Lung (tissue), 11 donors: ENCODE measurements at regions not wholly inside any gene's neighbourhood (a gene's known extent, or its start where the extent isn't known, plus 50 kb on each side); places are given as distances from the start of the nearest gene placed in this dataset.

Source experiments
- ATAC-seq: fragments of 200-7000 bp; cut with Tn5 transposase; one replicate; pipeline ENCODE4 v1.9.1; 2020; ENCODE audit warnings: moderate number of reproducible peaks; ENCODE audit not compliant: insufficient read depth, low FRiP score
- DNase-seq, 3 donors: peaks; one replicate each; pipeline ENCODE4 v3.0.0-alpha.2; 2013 to 2017
- H3K27ac ChIP-seq, 2 donors: one replicate each; pipeline ENCODE4 v1.5.1; 2013; ENCODE audit warnings: mild to moderate bottlenecking in 2 of 2, moderate library complexity in 2 of 2, control low read depth in 1 of 2, inconsistent platforms in 1 of 2, low read depth in 1 of 2, low read length in 1 of 2
- H3K27me3 ChIP-seq, 3 donors: one replicate each; pipeline ENCODE4 v1.5.1; 2013; ENCODE audit warnings: low read length in 2 of 3; ENCODE audit not compliant: control insufficient read depth in 3 of 3, insufficient read depth in 3 of 3
- H3K36me3 ChIP-seq, 4 donors: one replicate each; pipeline ENCODE4 v1.5.1; 2013; ENCODE audit warnings: low read length in 4 of 4, mild to moderate bottlenecking in 1 of 4, moderate library complexity in 1 of 4; ENCODE audit not compliant: control insufficient read depth in 4 of 4, insufficient read depth in 4 of 4
- H3K4me1 ChIP-seq, 5 donors: one replicate each; pipeline ENCODE4 v1.5.1; 2013; ENCODE audit warnings: low read length in 5 of 5, mild to moderate bottlenecking in 2 of 5, moderate library complexity in 1 of 5; ENCODE audit not compliant: control insufficient read depth in 5 of 5, insufficient read depth in 5 of 5
- H3K4me3 ChIP-seq: one replicate; pipeline ENCODE4 v1.5.1; 2013; ENCODE audit warnings: mild to moderate bottlenecking, control low read depth, moderate library complexity
- H3K9ac ChIP-seq, 2 donors: one replicate each; pipeline ENCODE4 v1.5.1; 2013; ENCODE audit warnings: low read length in 2 of 2, control low read depth in 1 of 2; ENCODE audit not compliant: insufficient read depth in 1 of 2
- H3K9me3 ChIP-seq, 4 donors: one replicate each; pipeline ENCODE4 v1.5.1; 2013; ENCODE audit warnings: low read length in 3 of 4, mild to moderate bottlenecking in 1 of 4, moderate library complexity in 1 of 4; ENCODE audit not compliant: control insufficient read depth in 4 of 4, insufficient read depth in 3 of 4
- CTCF ChIP-seq: IDR thresholded peaks from 2 replicates; pipeline ENCODE4 v1.5.1; 2012; ENCODE audit warnings: mild to moderate bottlenecking; ENCODE audit errors: control extremely low read depth, extremely low read depth
- WGBS, 2 donors: extraction: QIAGEN DNeasy Blood & Tissue Kit; methylation state at CpG; one replicate each; pipeline ENCODE4 v1.1.7; 2013; 5-methylcytosine and 5-hydroxymethylcytosine counted together
- donor health status: control.
- donor health status: control.
- donor health status: Bipolar disorder and iron deficiency.
- donor health status: healthy.
- donor health status: DM: yes; HTN: yes; CAD: no.

- 82 to 91% methylated on average over 2 of the region's 2 CpGs for WGBS, 2 donors
- Histone ChIP-seq H3K27me3 (no peaks in the 10 kb centered on the region), H3K9ac (no peak overlapping the region), H3K9me3 (no peaks in the 10 kb centered on the region), H3K4me1 (peaks cover 0 to 6% (median 0%) of the 10 kb centered on the region in 5 donors), H3K27ac (no peak overlapping the region), H3K4me3 (no peak overlapping the region), H3K36me3 (no peaks in the 10 kb centered on the region)
- ATAC-seq (no peak), DNase-seq (no peak)
- no peak for TF ChIP-seq CTCF
These were observed 232.3 kb downstream of the NFATC2 start for GRCh38 chr20:51310216-51310615.

GRCh38 chr20:51309128-51309527 is 233.4 kb downstream of the NFATC2 start:
- no peak overlapping the region for H3K4me3 ChIP-seq
- no peak for TF ChIP-seq CTCF
- no peak overlapping the region for H3K27ac ChIP-seq
- no peaks in the 10 kb centered on the region for H3K36me3 ChIP-seq
- H3K4me1 ChIP-seq: peaks cover 0 to 6% (median 0%) of the 10 kb centered on the region in 5 donors
- H3K27me3 ChIP-seq: no peaks in the 10 kb centered on the region
- H3K9ac ChIP-seq: no peak overlapping the region
- no peak for ATAC-seq
- H3K9me3 ChIP-seq: peaks cover 0 to 4% (median 0%) of the 10 kb centered on the region in 4 donors
- DNase-seq: no peak
- WGBS, 2 donors: 83 to 87% methylated on average over 2 of the region's 2 CpGs

DNA sequence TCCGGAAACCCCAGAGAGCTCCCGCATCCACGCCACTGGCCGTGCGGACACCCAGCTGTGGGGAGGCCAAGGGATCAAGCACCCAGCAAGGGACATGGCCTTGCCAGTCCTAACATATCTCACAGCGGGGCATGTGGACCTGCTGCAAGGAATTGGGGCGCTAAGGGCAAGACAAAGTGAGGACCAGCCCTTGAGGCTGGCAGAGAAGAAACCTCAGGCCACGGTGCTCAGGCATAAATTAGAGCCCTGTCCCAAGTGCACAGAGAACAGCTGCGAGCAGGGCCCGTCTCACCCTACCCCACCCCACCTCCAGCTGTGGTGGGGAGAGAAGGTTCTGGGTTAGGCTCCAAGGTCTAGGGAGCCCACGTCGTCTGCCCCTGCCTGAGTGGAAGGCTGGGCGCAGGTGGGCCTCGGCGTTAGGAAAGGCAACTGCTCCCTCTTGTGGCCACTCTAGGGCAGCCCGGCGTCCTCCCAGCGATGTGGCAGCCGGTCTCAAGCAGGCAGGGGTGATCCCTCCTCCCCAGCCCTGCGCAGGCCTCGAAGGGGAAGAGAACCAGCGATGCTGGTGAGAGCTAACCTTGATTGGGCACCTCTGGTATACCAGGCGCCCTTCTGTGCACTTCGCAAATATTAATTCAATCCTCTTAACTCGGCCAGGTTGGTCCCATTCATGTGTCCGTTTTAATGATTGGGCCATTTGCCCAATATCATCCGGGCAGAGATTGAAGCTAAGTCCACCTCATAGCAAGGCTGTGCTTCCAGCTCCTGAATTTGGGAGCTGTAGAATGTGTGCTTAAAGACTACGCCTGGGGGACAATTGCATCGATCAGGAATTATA is 235.8 kb downstream of the NFATC2 start:
- H3K9ac ChIP-seq: no peak overlapping the region
- H3K36me3 ChIP-seq: no peaks in the 10 kb centered on the region
- WGBS, 2 donors: 36% methylated on average over 29 of the region's 29 CpGs
- no peak overlapping the region for H3K4me3 ChIP-seq
- H3K4me1 ChIP-seq: no peaks in the 10 kb centered on the region
- peaks cover 0 to 8% (median 0%) of the 10 kb centered on the region in 4 donors for H3K9me3 ChIP-seq
- DNase-seq (peak; percentile 63 to 78 (median 73)), ATAC-seq (peak; percentile 81)
- H3K27me3 ChIP-seq: no peaks in the 10 kb centered on the region
- H3K27ac ChIP-seq: no peak overlapping the region
- TF ChIP-seq CTCF: peak; percentile 80
